ENCODE measurements at regions not wholly inside any gene's neighbourhood (a gene's known extent, or its start where the extent isn't known, plus 50 kb on each side); places are given as distances from the start of the nearest gene placed in this dataset.

DNA sequence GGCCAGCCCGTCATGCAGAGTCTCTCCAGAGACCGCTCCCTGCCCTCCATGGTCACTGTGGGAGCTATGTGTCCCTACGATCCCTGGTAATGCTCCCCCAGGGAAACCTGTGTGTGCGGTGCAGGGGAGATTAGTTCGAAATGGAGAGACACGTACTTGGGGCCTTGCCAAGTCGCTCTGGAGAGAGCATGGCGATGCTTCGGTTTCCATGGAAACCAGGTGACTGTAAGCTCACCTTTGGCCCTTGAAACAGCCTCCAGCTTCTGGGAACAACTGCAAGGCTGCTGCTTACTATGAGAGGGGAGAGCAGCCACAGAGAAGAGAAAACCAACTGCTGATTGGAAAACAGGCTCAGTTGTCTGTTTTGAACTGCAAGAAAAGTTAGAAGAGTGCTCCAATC, 879.7 kb upstream of the EEF2KMT start:
- Histone ChIP-seq H3K27ac (ENCODE audit: insufficient read depth, low read length) (no peak overlapping the region), H3K18ac (ENCODE audit: low read depth, low read length) (no peak overlapping the region), H3K9ac (ENCODE audit: low read depth, low read length) (no peak overlapping the region), H3K14ac (replicated peaks; ENCODE audit: low read depth, low read length) (no peak overlapping the region), H3K27me3 (ENCODE audit: control insufficient read depth, insufficient read depth, low read length) (no peaks in the 10 kb centered on the region), H2BK5ac (ENCODE audit: low read depth, low read length, poor library complexity, severe bottlenecking) (no peak overlapping the region), H4K91ac (ENCODE audit: insufficient read depth, low read depth, low read length) (no peak overlapping the region), H3K9me1 (ENCODE audit: insufficient read depth, low read length) (no peaks in the 10 kb centered on the region), H2BK120ac (ENCODE audit: low read depth, low read length) (no peak overlapping the region), H4K5ac (ENCODE audit: low read depth, low read length) (no peak overlapping the region), H3K23ac (ENCODE audit: low read depth, low read length) (no peak overlapping the region), H2AK5ac (ENCODE audit: low read depth, low read length) (no peak overlapping the region), H3K4me2 (ENCODE audit: low read depth, low read length) (no peak overlapping the region), H4K8ac (ENCODE audit: low read depth in 2 of 2, low read length in 2 of 2) (no peak overlapping the region), H3K56ac (ENCODE audit: extremely low read depth, insufficient read depth, low read length) (no peak overlapping the region), H3K4me1 (ENCODE audit: control insufficient read depth, insufficient read depth, low read length) (no peaks in the 10 kb centered on the region), H2AK9ac (replicated peaks; ENCODE audit: low read depth, low read length, poor library complexity) (no peak overlapping the region), H3K4ac (ENCODE audit: low read depth, low read length) (no peak overlapping the region), H3K4me3 (ENCODE audit: insufficient read depth, low read depth, low read length) (no peak overlapping the region), H3K9me3 (ENCODE audit: control insufficient read depth, insufficient read depth, low read length) (peaks cover 25% of the 10 kb centered on the region; the same call in 1 of the 2 replicates), H2BK20ac (ENCODE audit: low read depth, low read length) (no peak overlapping the region), H4K20me1 (ENCODE audit: insufficient read depth, low read length) (no peaks in the 10 kb centered on the region), H2AFZ (replicated peaks; ENCODE audit: low read length, poor library complexity) (no peak overlapping the region), H3K36me3 (ENCODE audit: control insufficient read depth, insufficient read depth, low read length) (no peaks in the 10 kb centered on the region), H2BK15ac (ENCODE audit: low read depth, low read length) (no peak overlapping the region), H3K79me1 (ENCODE audit: low read depth in 1 of 2, low read length in 2 of 2) (no peaks in the 10 kb centered on the region)
- no peak for TF ChIP-seq MAZ (IDR thresholded peaks at IDR 0.05; ENCODE audit: borderline replicate concordance, low read depth, low read length)
- TF ChIP-seq CHD1 (IDR thresholded peaks at IDR 0.05; ENCODE audit: low read depth, low read length) = no peak
- TF ChIP-seq, protein P1, sequence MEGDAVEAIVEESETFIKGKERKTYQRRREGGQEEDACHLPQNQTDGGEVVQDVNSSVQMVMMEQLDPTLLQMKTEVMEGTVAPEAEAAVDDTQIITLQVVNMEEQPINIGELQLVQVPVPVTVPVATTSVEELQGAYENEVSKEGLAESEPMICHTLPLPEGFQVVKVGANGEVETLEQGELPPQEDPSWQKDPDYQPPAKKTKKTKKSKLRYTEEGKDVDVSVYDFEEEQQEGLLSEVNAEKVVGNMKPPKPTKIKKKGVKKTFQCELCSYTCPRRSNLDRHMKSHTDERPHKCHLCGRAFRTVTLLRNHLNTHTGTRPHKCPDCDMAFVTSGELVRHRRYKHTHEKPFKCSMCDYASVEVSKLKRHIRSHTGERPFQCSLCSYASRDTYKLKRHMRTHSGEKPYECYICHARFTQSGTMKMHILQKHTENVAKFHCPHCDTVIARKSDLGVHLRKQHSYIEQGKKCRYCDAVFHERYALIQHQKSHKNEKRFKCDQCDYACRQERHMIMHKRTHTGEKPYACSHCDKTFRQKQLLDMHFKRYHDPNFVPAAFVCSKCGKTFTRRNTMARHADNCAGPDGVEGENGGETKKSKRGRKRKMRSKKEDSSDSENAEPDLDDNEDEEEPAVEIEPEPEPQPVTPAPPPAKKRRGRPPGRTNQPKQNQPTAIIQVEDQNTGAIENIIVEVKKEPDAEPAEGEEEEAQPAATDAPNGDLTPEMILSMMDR (conservative IDR thresholded peaks at IDR 0.05; ENCODE audit: low read depth, low read length) = no peak
- TF ChIP-seq, protein P2, sequence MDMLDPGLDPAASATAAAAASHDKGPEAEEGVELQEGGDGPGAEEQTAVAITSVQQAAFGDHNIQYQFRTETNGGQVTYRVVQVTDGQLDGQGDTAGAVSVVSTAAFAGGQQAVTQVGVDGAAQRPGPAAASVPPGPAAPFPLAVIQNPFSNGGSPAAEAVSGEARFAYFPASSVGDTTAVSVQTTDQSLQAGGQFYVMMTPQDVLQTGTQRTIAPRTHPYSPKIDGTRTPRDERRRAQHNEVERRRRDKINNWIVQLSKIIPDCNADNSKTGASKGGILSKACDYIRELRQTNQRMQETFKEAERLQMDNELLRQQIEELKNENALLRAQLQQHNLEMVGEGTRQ (IDR thresholded peaks at IDR 0.05; ENCODE audit: low read depth, low read length) = no peak
- ChIA-PET CTCF (no interaction called here), POLR2A (ENCODE audit: unreplicated experiment) (no interaction called here)
- no TSS peak for BruUV-seq (replicated peaks)
- DNase-seq = no peak
- in situ Hi-C loops (cut with MboI; ENCODE audit: low sequenced_read_pairs) = no loop called here
- WGBS, 2 experiments (ENCODE audit: extremely low coverage in 2 of 2, insufficient read length in 1 of 2) = 47% methylated on average over 6 of the region's 9 CpGs; no CpG with 5 or more reads in 1 of the 2 experiments
- dilution Hi-C loops (cut with HindIII; ENCODE audit: low sequenced_read_pairs, unreplicated experiment) = no loop called here
- intact Hi-C loops (cut with micrococcal nuclease) = no loop called here
- ATAC-seq (ENCODE audit: low read depth) = no peak
